Mammary epithelial cell (primary cell): ENCODE measurements at regions not wholly inside any gene's neighbourhood (a gene's known extent, or its start where the extent isn't known, plus 50 kb on each side); places are given as distances from the start of the nearest gene placed in this dataset.

Source experiments
- CTCF ChIP-seq, 2 donors: IDR thresholded peaks in 1 of 2; conservative IDR thresholded peaks in 1 of 2; 2 replicates each; pipeline ENCODE4 v1.5.1; 2011 to 2012; ENCODE audit warnings: inconsistent platforms in 2 of 2, low read length in 2 of 2, mild to moderate bottlenecking in 2 of 2, control low read depth in 1 of 2, low read depth in 1 of 2; ENCODE audit not compliant: insufficient read depth in 1 of 2; ENCODE audit errors: extremely low read depth in 1 of 2
- EZH2 ChIP-seq: IDR thresholded peaks from 2 replicates; pipeline ENCODE4 v1.6.1; 2012; ENCODE audit warnings: low read length, inconsistent platforms, borderline replicate concordance

- TF ChIP-seq CTCF (conservative IDR thresholded peaks at IDR 0.05 in 1 of 2, IDR thresholded peaks at IDR 0.05 in 1 of 2; ENCODE audit: extremely low read depth in 1 of 2, insufficient read depth in 1 of 2, low read depth in 1 of 2, low read length in 2 of 2) (no peak), EZH2 (no peak)
Observed at GRCh38 chr1:94721240-94721639, 98.9 kb upstream of the SLC44A3 start.
